ENCODE measurements at regions not wholly inside any gene's neighbourhood (a gene's known extent, or its start where the extent isn't known, plus 50 kb on each side); places are given as distances from the start of the nearest gene placed in this dataset.

GRCh38 chr18:26637983-26638382 is 89.6 kb upstream of the KCTD1 start:
- Histone ChIP-seq H3K4me1 (ENCODE audit: insufficient read depth) (no peaks in the 10 kb centered on the region), H3K27me3 (no peaks in the 10 kb centered on the region), H3K27ac (no peak overlapping the region), H3K79me2 (no peaks in the 10 kb centered on the region), H3K36me3 (replicated peaks; ENCODE audit: insufficient read depth, low read depth) (no peaks in the 10 kb centered on the region), H3K4me2 (no peak overlapping the region), H3K9me3 (ENCODE audit: low read depth) (no peaks in the 10 kb centered on the region), H2AFZ (no peak overlapping the region), H4K20me1 (ENCODE audit: insufficient read depth, poor library complexity, severe bottlenecking) (no peaks in the 10 kb centered on the region), H3K4me3 (no peak overlapping the region), H3K9me2 (replicated peaks; ENCODE audit: insufficient read depth) (no peaks in the 10 kb centered on the region)
- no peak for TF ChIP-seq EZH2 (IDR thresholded peaks at IDR 0.05; ENCODE audit: borderline replicate concordance)
- no peak for TF ChIP-seq EZH2phosphoT487 (IDR thresholded peaks at IDR 0.05; ENCODE audit: low read depth, severe bottlenecking, unreplicated experiment)
- TF ChIP-seq, protein P1, sequence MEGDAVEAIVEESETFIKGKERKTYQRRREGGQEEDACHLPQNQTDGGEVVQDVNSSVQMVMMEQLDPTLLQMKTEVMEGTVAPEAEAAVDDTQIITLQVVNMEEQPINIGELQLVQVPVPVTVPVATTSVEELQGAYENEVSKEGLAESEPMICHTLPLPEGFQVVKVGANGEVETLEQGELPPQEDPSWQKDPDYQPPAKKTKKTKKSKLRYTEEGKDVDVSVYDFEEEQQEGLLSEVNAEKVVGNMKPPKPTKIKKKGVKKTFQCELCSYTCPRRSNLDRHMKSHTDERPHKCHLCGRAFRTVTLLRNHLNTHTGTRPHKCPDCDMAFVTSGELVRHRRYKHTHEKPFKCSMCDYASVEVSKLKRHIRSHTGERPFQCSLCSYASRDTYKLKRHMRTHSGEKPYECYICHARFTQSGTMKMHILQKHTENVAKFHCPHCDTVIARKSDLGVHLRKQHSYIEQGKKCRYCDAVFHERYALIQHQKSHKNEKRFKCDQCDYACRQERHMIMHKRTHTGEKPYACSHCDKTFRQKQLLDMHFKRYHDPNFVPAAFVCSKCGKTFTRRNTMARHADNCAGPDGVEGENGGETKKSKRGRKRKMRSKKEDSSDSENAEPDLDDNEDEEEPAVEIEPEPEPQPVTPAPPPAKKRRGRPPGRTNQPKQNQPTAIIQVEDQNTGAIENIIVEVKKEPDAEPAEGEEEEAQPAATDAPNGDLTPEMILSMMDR (IDR thresholded peaks at IDR 0.05; ENCODE audit: poor library complexity): no peak
- DNase-seq (ENCODE audit: low spot score): no peak
- WGBS (ENCODE audit: low lambda C conversion rate, missing lambda C conversion rate): 97% methylated on average over 2 of the region's 2 CpGs

DNA sequence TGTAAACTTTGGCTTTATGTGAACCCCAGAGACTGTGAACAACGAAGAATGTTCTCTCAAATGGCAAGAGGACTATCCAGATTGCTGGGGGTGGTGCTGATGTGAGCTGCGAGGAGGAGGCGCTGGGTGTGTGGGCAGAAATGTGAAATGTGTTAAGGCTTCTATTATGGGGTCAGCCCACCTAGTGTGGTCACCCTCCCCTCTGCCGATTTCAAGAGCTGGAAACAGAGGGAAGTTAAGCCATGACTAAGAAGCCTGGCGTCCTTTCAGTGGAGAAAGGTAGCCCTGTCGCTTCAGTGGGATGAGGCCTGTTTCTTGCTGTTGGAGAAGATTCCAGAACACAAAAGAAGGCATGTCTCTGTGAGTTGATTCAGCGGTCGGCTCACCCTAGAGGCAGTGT is 89.0 kb upstream of the KCTD1 start:
- H3K9me3 ChIP-seq (ENCODE audit: low read depth): no peaks in the 10 kb centered on the region
- H3K36me3 ChIP-seq (replicated peaks; ENCODE audit: insufficient read depth, low read depth): no peaks in the 10 kb centered on the region
- WGBS (ENCODE audit: low lambda C conversion rate, missing lambda C conversion rate): 74% methylated on average over 8 of the region's 8 CpGs
- H3K9me2 ChIP-seq (replicated peaks; ENCODE audit: insufficient read depth): no peaks in the 10 kb centered on the region
- H3K4me1 ChIP-seq (ENCODE audit: insufficient read depth): no peaks in the 10 kb centered on the region
- no peaks in the 10 kb centered on the region for H3K79me2 ChIP-seq
- no peak overlapping the region for H2AFZ ChIP-seq
- TF ChIP-seq, protein P1 (IDR thresholded peaks at IDR 0.05; ENCODE audit: poor library complexity): no peak
- TF ChIP-seq EZH2phosphoT487 (IDR thresholded peaks at IDR 0.05; ENCODE audit: low read depth, severe bottlenecking, unreplicated experiment) (no peak), EZH2 (IDR thresholded peaks at IDR 0.05; ENCODE audit: borderline replicate concordance) (no peak)
- no peak for DNase-seq (ENCODE audit: low spot score)
- no peaks in the 10 kb centered on the region for H4K20me1 ChIP-seq (ENCODE audit: insufficient read depth, poor library complexity, severe bottlenecking)
- no peaks in the 10 kb centered on the region for H3K27me3 ChIP-seq
- H3K4me3 ChIP-seq: no peak overlapping the region
- no peak overlapping the region for H3K4me2 ChIP-seq
- H3K27ac ChIP-seq: no peak overlapping the region

DNA sequence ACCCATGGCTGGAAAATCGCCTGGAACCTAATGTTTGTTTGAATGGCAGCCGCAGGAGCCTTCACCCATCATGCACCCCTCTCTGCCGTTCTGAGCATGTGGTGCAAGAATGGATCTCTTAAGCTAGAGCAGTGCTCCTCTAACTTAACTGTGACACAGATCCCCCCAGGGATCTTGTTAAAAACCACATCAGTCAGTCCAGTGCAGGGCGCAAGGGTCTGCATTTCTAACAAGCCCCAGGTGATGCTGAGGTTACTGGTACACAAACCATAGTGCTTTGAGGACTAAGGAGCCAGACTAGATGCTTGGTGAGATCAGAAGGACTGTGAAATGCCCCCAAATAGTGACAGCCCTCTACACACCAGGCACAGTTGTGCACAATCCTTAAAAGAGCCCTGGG is 87.1 kb upstream of the KCTD1 start:
- no peak overlapping the region for H3K27ac ChIP-seq
- H3K4me1 ChIP-seq (ENCODE audit: insufficient read depth): no peaks in the 10 kb centered on the region
- no peak overlapping the region for H3K4me3 ChIP-seq
- H3K79me2 ChIP-seq: no peaks in the 10 kb centered on the region
- no peak for DNase-seq (ENCODE audit: low spot score)
- no peaks in the 10 kb centered on the region for H3K36me3 ChIP-seq (replicated peaks; ENCODE audit: insufficient read depth, low read depth)
- H4K20me1 ChIP-seq (ENCODE audit: insufficient read depth, poor library complexity, severe bottlenecking): no peaks in the 10 kb centered on the region
- TF ChIP-seq EZH2phosphoT487 (IDR thresholded peaks at IDR 0.05; ENCODE audit: low read depth, severe bottlenecking, unreplicated experiment): no peak
- no peak for TF ChIP-seq EZH2 (IDR thresholded peaks at IDR 0.05; ENCODE audit: borderline replicate concordance)
- TF ChIP-seq, protein P1 (IDR thresholded peaks at IDR 0.05; ENCODE audit: poor library complexity): no peak
- no peak overlapping the region for H2AFZ ChIP-seq
- H3K9me2 ChIP-seq (replicated peaks; ENCODE audit: insufficient read depth): no peaks in the 10 kb centered on the region
- no peak overlapping the region for H3K4me2 ChIP-seq
- no peaks in the 10 kb centered on the region for H3K27me3 ChIP-seq
- H3K9me3 ChIP-seq (ENCODE audit: low read depth): no peaks in the 10 kb centered on the region
- WGBS (ENCODE audit: low lambda C conversion rate, missing lambda C conversion rate): 91% methylated on average over 4 of the region's 4 CpGs

GRCh38 chr18:26634631-26635030 is 86.3 kb upstream of the KCTD1 start:
- no peaks in the 10 kb centered on the region for H3K4me1 ChIP-seq (ENCODE audit: insufficient read depth)
- TF ChIP-seq EZH2 (IDR thresholded peaks at IDR 0.05; ENCODE audit: borderline replicate concordance): no peak
- TF ChIP-seq, protein P1 (IDR thresholded peaks at IDR 0.05; ENCODE audit: poor library complexity): no peak
- TF ChIP-seq EZH2phosphoT487 (IDR thresholded peaks at IDR 0.05; ENCODE audit: low read depth, severe bottlenecking, unreplicated experiment): no peak
- H3K27me3 ChIP-seq: no peaks in the 10 kb centered on the region
- H2AFZ ChIP-seq: no peak overlapping the region
- H3K4me3 ChIP-seq: no peak overlapping the region
- 83% methylated on average over 4 of the region's 4 CpGs for WGBS (ENCODE audit: low lambda C conversion rate, missing lambda C conversion rate)
- no peaks in the 10 kb centered on the region for H3K9me3 ChIP-seq (ENCODE audit: low read depth)
- no peaks in the 10 kb centered on the region for H3K79me2 ChIP-seq
- no peak for DNase-seq (ENCODE audit: low spot score)
- no peaks in the 10 kb centered on the region for H3K36me3 ChIP-seq (replicated peaks; ENCODE audit: insufficient read depth, low read depth)
- no peaks in the 10 kb centered on the region for H4K20me1 ChIP-seq (ENCODE audit: insufficient read depth, poor library complexity, severe bottlenecking)
- no peak overlapping the region for H3K4me2 ChIP-seq
- H3K9me2 ChIP-seq (replicated peaks; ENCODE audit: insufficient read depth): no peaks in the 10 kb centered on the region
- H3K27ac ChIP-seq: no peak overlapping the region
